ENCODE measurements at regions not wholly inside any gene's neighbourhood (a gene's known extent, or its start where the extent isn't known, plus 50 kb on each side); places are given as distances from the start of the nearest gene placed in this dataset.

DNA sequence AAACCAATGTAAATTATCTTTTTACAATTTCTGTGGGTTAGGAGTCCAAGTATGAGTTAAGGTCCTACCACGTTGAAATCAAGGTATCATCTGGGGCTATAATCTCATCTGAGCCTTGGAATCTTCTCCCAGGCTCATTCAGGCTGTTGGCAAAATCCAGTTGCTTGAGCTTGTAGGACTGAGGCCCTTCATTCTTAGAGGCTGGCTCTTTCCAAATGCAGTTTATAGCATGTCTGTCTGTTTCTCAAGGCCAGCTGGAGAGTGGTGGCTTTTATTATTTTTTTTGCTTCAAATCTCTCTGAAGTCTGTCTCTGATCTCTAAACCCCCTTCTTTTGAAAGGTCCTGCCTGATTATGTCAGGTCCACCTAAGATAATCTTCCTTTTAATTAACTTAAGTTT is 177.2 kb upstream of the ASCC3 start:
- no peak for TF ChIP-seq EZH2 (IDR thresholded peaks at IDR 0.05; ENCODE audit: insufficient read depth, low read length)
- TF ChIP-seq, protein P1, sequence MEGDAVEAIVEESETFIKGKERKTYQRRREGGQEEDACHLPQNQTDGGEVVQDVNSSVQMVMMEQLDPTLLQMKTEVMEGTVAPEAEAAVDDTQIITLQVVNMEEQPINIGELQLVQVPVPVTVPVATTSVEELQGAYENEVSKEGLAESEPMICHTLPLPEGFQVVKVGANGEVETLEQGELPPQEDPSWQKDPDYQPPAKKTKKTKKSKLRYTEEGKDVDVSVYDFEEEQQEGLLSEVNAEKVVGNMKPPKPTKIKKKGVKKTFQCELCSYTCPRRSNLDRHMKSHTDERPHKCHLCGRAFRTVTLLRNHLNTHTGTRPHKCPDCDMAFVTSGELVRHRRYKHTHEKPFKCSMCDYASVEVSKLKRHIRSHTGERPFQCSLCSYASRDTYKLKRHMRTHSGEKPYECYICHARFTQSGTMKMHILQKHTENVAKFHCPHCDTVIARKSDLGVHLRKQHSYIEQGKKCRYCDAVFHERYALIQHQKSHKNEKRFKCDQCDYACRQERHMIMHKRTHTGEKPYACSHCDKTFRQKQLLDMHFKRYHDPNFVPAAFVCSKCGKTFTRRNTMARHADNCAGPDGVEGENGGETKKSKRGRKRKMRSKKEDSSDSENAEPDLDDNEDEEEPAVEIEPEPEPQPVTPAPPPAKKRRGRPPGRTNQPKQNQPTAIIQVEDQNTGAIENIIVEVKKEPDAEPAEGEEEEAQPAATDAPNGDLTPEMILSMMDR (IDR thresholded peaks at IDR 0.05; ENCODE audit: insufficient read depth, low read depth, low read length), result no peak
- H3K9ac ChIP-seq (ENCODE audit: low read length), result no peak overlapping the region
- no peak overlapping the region for H3K4me3 Mint-ChIP-seq (ENCODE audit: unreplicated experiment)
- no peaks in the 10 kb centered on the region for H3K4me1 Mint-ChIP-seq (ENCODE audit: low read depth, unreplicated experiment)
- H3K27ac ChIP-seq (ENCODE audit: low read depth, low read length), result no peak overlapping the region
- no peaks in the 10 kb centered on the region for H3K27me3 Mint-ChIP-seq (ENCODE audit: low read depth, unreplicated experiment)
- H3K4me1 ChIP-seq (ENCODE audit: insufficient read depth, low read length), result no peaks in the 10 kb centered on the region
- no peaks in the 10 kb centered on the region for H3K36me3 Mint-ChIP-seq (ENCODE audit: low read depth, unreplicated experiment)
- H3K27me3 ChIP-seq (ENCODE audit: insufficient read depth, low read length), result no peaks in the 10 kb centered on the region
- no peak overlapping the region for H3K4me2 ChIP-seq (ENCODE audit: low read length)
- no peak overlapping the region for H2AFZ ChIP-seq (ENCODE audit: low read depth, low read length)
- H3K9me3 Mint-ChIP-seq (ENCODE audit: unreplicated experiment), result no peaks in the 10 kb centered on the region
- H3K36me3 ChIP-seq (ENCODE audit: insufficient read depth, low read length), result no peaks in the 10 kb centered on the region
- no peaks in the 10 kb centered on the region for H3K79me2 ChIP-seq (ENCODE audit: insufficient read depth, low read length)
- H3K9me3 ChIP-seq (ENCODE audit: insufficient read depth, low read depth, low read length), result peaks cover 3% of the 10 kb centered on the region
- no peak overlapping the region for H3K27ac Mint-ChIP-seq (ENCODE audit: unreplicated experiment)
- no peaks in the 10 kb centered on the region for H4K20me1 ChIP-seq (ENCODE audit: insufficient read depth, low read length)
- DNase-seq (ENCODE audit: low read depth) (no peak), FAIRE-seq (no peak)
- H3K4me3 ChIP-seq (ENCODE audit: insufficient read depth, low read depth, low read length), result no peak overlapping the region

- Histone ChIP-seq H2AFZ (ENCODE audit: low read depth, low read length) (no peak overlapping the region), H3K9ac (ENCODE audit: low read length) (no peak overlapping the region), H3K27me3 (ENCODE audit: insufficient read depth, low read length) (no peaks in the 10 kb centered on the region), H3K27ac (ENCODE audit: low read depth, low read length) (no peak overlapping the region), H3K4me3 (ENCODE audit: insufficient read depth, low read depth, low read length) (no peak overlapping the region), H3K4me2 (ENCODE audit: low read length) (no peak overlapping the region), H3K9me3 (ENCODE audit: insufficient read depth, low read depth, low read length) (no peaks in the 10 kb centered on the region), H3K36me3 (ENCODE audit: insufficient read depth, low read length) (no peaks in the 10 kb centered on the region), H3K79me2 (ENCODE audit: insufficient read depth, low read length) (no peaks in the 10 kb centered on the region), H4K20me1 (ENCODE audit: insufficient read depth, low read length) (no peaks in the 10 kb centered on the region), H3K4me1 (ENCODE audit: insufficient read depth, low read length) (no peaks in the 10 kb centered on the region)
- Mint-ChIP-seq H3K4me1 (ENCODE audit: low read depth, unreplicated experiment) (no peaks in the 10 kb centered on the region), H3K27me3 (ENCODE audit: low read depth, unreplicated experiment) (no peaks in the 10 kb centered on the region), H3K36me3 (ENCODE audit: low read depth, unreplicated experiment) (no peaks in the 10 kb centered on the region), H3K27ac (ENCODE audit: unreplicated experiment) (no peak overlapping the region), H3K4me3 (ENCODE audit: unreplicated experiment) (no peak overlapping the region), H3K9me3 (ENCODE audit: unreplicated experiment) (peaks cover 19% of the 10 kb centered on the region)
- TF ChIP-seq, protein P1 (IDR thresholded peaks at IDR 0.05; ENCODE audit: insufficient read depth, low read depth, low read length), result no peak
- no peak for TF ChIP-seq EZH2 (IDR thresholded peaks at IDR 0.05; ENCODE audit: insufficient read depth, low read length)
- DNase-seq (ENCODE audit: low read depth) (no peak), FAIRE-seq (no peak)
Measured at GRCh38 chr6:101066481-101066880, 185.4 kb upstream of the ASCC3 start.

- Mint-ChIP-seq H3K9me3 (ENCODE audit: unreplicated experiment) (peaks cover 19% of the 10 kb centered on the region), H3K27ac (ENCODE audit: unreplicated experiment) (no peak overlapping the region), H3K36me3 (ENCODE audit: low read depth, unreplicated experiment) (no peaks in the 10 kb centered on the region), H3K4me3 (ENCODE audit: unreplicated experiment) (no peak overlapping the region), H3K4me1 (ENCODE audit: low read depth, unreplicated experiment) (no peaks in the 10 kb centered on the region), H3K27me3 (ENCODE audit: low read depth, unreplicated experiment) (no peaks in the 10 kb centered on the region)
- Histone ChIP-seq H3K79me2 (ENCODE audit: insufficient read depth, low read length) (no peaks in the 10 kb centered on the region), H3K27ac (ENCODE audit: low read depth, low read length) (no peak overlapping the region), H3K9ac (ENCODE audit: low read length) (no peak overlapping the region), H3K4me3 (ENCODE audit: insufficient read depth, low read depth, low read length) (no peak overlapping the region), H3K27me3 (ENCODE audit: insufficient read depth, low read length) (no peaks in the 10 kb centered on the region), H3K4me1 (ENCODE audit: insufficient read depth, low read length) (no peaks in the 10 kb centered on the region), H3K9me3 (ENCODE audit: insufficient read depth, low read depth, low read length) (no peaks in the 10 kb centered on the region), H3K36me3 (ENCODE audit: insufficient read depth, low read length) (no peaks in the 10 kb centered on the region), H2AFZ (ENCODE audit: low read depth, low read length) (no peak overlapping the region), H4K20me1 (ENCODE audit: insufficient read depth, low read length) (no peaks in the 10 kb centered on the region), H3K4me2 (ENCODE audit: low read length) (no peak overlapping the region)
- no peak for DNase-seq (ENCODE audit: low read depth)
- FAIRE-seq, result no peak
- TF ChIP-seq, protein P1 (IDR thresholded peaks at IDR 0.05; ENCODE audit: insufficient read depth, low read depth, low read length), result no peak
- TF ChIP-seq EZH2 (IDR thresholded peaks at IDR 0.05; ENCODE audit: insufficient read depth, low read length), result no peak
Measured at GRCh38 chr6:101069191-101069795, 188.2 kb upstream of the ASCC3 start.
